NCI-H146 treated with DMSO at 0.1 percent for 48 hours (cell line): ENCODE measurements at regions not wholly inside any gene's neighbourhood (a gene's known extent, or its start where the extent isn't known, plus 50 kb on each side); places are given as distances from the start of the nearest gene placed in this dataset.
"Not testable (repeated sequence)": the region's sequence is repeated elsewhere in the genome, so short reads cannot be mapped to it uniquely, and the experiment has no call there.

ENCODE experiments used
- DNase-seq: peaks from one replicate; lab custom pipeline; 2025; ENCODE audit not compliant: unreplicated experiment; lab: John Stamatoyannopoulos, UW

GRCh38 chr1:185681034-185681633, 53.1 kb upstream of the HMCN1 start:
- peak; percentile 38 for DNase-seq

- no peak for DNase-seq
Measured at GRCh38 chr1:185680453-185680852, 53.7 kb upstream of the HMCN1 start.

GRCh38 chr1:185679220-185679619, 55.0 kb upstream of the HMCN1 start:
- DNase-seq = no peak

- no peak for DNase-seq
Measured at GRCh38 chr1:185676969-185677368, 57.2 kb upstream of the HMCN1 start.

- DNase-seq = no peak
Measured at GRCh38 chr1:185674201-185674600, 60.0 kb upstream of the HMCN1 start.

- DNase-seq = no peak
Measured at GRCh38 chr1:185672719-185673360, 61.4 kb upstream of the HMCN1 start.

- DNase-seq = no peak
Measured at GRCh38 chr1:185670187-185670627, 64.0 kb upstream of the HMCN1 start.

GRCh38 chr1:185668013-185668412, 66.2 kb upstream of the HMCN1 start:
- DNase-seq = no peak

GRCh38 chr1:185666582-185666981, 67.6 kb upstream of the HMCN1 start:
- DNase-seq = no peak

- no peak for DNase-seq
Measured at GRCh38 chr1:185663771-185664296, 70.4 kb upstream of the HMCN1 start.

- DNase-seq = no peak
Measured at GRCh38 chr1:185663332-185663731, 70.9 kb upstream of the HMCN1 start.

GRCh38 chr1:185661971-185662370, 72.2 kb upstream of the HMCN1 start:
- no peak for DNase-seq

GRCh38 chr1:185656663-185657062, 77.5 kb upstream of the HMCN1 start:
- DNase-seq = no peak

- no peak for DNase-seq
Measured at GRCh38 chr1:185654952-185655314, 79.3 kb upstream of the HMCN1 start.

GRCh38 chr1:185654199-185654951, 79.8 kb upstream of the HMCN1 start:
- no peak for DNase-seq

- no peak for DNase-seq
Measured at GRCh38 chr1:185653615-185654014, 80.6 kb upstream of the HMCN1 start.

- DNase-seq = no peak
Measured at GRCh38 chr1:185652348-185652747, 81.8 kb upstream of the HMCN1 start.

- no peak for DNase-seq
Measured at GRCh38 chr1:185650602-185651230, 83.5 kb upstream of the HMCN1 start.

- DNase-seq = no peak
Measured at GRCh38 chr1:185648858-185649589, 85.2 kb upstream of the HMCN1 start.

GRCh38 chr1:185647597-185648267, 86.5 kb upstream of the HMCN1 start:
- not testable (repeated sequence) for DNase-seq
